ELR (cell line): ENCODE measurements at regions not wholly inside any gene's neighbourhood (a gene's known extent, or its start where the extent isn't known, plus 50 kb on each side); places are given as distances from the start of the nearest gene placed in this dataset.

Experiments used
- DNase-seq: peaks from one replicate; pipeline ENCODE4 v3.0.0-alpha.2; 2015; ENCODE audit warnings: low read depth

GRCh38 chr20:57897156-57897874 lies 187.5 kb upstream of the PMEPA1 start:
- DNase-seq: no peak

GRCh38 chr20:57896563-57896962 lies 186.7 kb upstream of the PMEPA1 start:
- DNase-seq: no peak

DNA sequence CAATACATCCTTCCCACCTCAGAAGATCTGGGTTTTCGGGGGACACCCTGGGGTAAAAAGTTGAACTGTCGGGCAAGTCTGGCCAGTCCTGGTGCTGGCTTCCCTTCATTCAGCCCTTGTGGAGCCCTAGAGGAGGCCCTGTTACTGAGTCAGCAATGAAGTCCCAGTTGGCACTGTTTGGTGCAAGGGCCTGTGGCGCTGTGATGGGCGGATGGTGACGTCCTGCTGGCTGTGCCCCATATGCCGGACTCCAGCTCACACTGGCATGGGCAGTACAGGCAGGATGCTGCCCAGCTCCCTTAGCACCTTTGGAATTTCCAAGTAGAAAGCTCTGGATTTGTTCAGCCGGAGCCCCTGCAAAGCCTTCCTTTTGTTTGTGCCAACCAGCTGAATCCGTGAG lies 186.2 kb upstream of the PMEPA1 start:
- no peak for DNase-seq

DNA sequence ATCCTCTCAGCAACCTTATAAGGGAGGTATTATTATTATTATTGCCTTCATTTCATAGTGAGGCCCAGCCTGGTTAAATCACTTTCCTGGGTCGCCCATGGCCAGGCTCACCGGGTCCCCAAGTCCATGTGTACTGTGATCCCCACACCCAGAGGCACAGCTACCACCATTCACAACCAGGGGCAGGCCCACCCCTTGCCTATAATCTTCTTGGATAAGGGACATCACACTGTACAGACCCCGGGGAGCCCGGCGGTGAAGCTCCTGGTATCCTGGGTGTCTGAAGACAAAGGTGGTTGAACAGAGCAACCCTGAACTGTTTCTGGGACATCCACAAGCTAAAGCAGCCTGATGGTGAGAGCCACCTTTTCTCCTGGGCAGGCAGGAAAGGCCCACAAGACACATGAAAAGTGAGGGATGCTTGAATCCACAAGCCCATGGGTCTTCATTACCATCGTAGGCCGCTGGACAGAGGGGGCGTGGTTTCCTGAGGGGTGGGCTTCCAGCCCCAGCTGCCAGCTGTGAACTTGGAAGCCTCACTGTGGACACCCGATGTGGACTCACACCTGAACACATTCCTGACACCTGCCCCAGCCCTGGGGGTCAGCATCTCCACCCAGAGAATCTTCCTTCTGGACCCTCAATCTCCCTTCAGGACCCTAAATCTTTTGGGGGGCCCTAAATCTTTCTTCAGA lies 185.5 kb upstream of the PMEPA1 start:
- no peak for DNase-seq

DNA sequence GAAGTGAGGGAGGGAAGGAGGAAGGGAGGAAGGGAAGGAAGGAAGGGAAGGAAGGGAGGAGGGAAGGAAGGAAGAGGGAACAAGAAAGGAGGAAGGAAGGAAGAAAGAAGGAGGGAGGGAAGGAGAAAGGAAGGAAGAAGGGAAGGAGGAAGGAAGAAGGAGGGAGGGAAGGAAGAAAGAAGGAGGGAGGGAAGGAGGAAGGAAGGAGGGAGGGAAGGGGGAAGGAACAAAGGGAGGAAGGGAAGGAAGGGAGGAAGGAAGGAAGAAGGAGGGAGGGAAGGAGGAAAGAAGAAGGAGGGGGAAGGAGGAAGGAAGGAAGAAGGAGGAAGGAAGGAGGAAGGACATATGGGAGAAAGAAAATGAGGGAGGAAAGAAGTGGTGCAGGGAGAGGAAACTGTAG lies 184.7 kb upstream of the PMEPA1 start:
- DNase-seq: no peak

DNA sequence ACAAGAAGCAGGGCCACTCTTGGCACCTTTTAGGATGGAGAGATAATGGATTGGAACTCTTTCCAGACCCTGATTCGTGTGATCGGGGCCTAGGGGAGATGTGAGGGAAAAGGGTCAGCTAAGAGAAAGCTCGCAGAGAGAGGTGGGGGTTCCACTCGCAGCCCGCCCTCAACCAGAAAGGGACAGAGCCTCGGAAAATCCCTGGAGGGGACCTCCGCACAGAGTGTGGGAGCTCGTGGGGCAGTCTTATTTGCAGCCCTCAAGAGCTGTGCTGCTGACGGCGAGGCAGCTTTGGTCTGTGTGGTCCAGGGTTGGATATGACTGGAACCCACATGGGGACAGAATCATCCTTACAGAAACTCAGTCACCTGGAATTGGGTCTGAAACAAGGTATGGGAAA lies 184.3 kb upstream of the PMEPA1 start:
- DNase-seq: no peak

GRCh38 chr20:57893366-57893999 lies 183.7 kb upstream of the PMEPA1 start:
- DNase-seq: no peak

- DNase-seq: no peak
Measured at GRCh38 chr20:57892471-57892870, 182.7 kb upstream of the PMEPA1 start.

DNA sequence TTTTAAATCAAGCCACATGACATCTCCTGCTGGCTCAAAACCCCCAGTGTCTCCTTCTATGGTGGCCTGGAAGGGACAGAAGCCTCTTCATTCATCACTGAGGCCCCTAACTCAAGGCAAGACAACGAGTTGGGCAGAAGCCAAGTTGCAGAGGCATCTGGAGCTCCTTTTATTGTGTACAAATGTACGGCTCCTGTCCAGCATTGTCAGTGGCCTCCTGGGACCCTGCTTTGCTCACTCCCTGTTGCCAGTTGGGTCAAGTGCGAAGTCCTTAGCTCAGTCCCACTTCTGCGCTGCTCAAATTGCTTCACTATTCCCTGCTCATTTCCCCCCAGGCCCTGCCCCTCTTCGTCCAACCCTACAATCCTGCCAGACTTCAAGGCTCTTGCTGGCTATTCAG lies 181.2 kb upstream of the PMEPA1 start:
- no peak for DNase-seq

- DNase-seq: no peak
Measured at GRCh38 chr20:57890202-57890800, 180.5 kb upstream of the PMEPA1 start.

- DNase-seq: no peak
Measured at GRCh38 chr20:57888591-57888990, 178.8 kb upstream of the PMEPA1 start.

- DNase-seq: no peak
Measured at GRCh38 chr20:57884956-57885355, 175.1 kb upstream of the PMEPA1 start.

DNA sequence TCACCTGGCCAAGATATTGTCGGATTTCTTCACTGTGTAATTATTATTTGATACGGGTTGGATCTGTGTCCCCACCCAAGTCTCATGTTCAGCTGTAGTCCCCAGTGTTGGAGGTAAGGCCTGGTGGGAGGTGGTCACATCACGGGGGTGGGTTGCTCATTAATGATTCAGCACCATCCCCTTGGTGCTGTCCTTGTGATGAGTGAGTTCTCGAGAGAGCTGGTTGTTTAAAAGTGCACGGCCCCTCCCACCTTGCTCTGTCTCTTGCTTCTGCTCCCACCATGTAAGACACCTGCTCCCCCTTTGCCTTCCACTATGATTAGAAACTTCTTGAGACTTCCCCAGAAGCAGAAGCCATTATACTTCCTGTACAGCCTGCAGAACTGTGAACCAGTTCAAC lies 173.9 kb upstream of the PMEPA1 start:
- DNase-seq: no peak

GRCh38 chr20:57883224-57883623 lies 173.4 kb upstream of the PMEPA1 start:
- no peak for DNase-seq

- DNase-seq: peak; percentile 26
Measured at GRCh38 chr20:57882451-57883161, 172.8 kb upstream of the PMEPA1 start.

DNA sequence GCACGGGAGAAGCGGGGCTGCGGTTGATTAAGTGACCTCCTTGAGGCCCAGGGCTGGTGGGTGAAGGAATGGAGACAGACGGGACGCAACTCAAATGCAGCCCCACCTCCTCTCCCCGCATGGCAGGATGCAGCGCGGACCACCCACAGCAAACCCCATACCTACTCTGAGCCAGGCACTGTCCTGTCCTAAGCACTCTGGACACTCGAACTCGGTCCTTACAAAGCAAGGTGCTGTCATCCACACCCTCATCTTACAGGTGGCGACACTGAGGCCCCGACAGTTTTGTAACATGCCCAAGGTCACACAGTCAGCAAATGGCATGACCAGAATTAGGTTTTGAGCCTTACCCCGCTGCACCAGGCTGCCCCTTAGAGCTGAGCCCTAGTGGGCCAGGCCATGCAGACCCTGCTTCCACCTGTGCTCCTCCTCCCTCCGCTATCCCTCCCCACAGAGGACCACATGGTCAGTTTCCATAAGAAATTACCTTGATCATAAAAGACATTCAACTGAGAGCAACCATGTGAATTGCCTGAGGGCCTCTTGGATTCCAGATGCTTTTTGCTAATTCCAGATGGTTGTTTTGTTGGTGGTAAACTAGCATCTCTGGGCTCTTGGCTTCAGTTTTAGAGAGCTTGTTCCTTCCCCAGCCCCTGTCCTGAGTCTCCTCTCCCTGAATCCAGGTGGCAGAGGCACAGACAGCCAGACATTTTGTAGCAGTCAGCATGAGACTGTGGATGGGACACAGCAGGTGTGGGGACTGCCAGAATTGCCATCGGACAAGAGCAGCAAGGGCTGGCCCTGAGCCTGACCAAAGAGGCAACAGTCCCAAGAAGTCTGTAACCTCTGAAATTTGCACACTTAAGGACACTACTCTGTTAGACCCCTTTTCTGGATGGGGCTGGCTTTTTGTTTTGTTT lies 171.9 kb upstream of the PMEPA1 start:
- no peak for DNase-seq

GRCh38 chr20:57880571-57880892 lies 170.7 kb upstream of the PMEPA1 start:
- no peak for DNase-seq

DNA sequence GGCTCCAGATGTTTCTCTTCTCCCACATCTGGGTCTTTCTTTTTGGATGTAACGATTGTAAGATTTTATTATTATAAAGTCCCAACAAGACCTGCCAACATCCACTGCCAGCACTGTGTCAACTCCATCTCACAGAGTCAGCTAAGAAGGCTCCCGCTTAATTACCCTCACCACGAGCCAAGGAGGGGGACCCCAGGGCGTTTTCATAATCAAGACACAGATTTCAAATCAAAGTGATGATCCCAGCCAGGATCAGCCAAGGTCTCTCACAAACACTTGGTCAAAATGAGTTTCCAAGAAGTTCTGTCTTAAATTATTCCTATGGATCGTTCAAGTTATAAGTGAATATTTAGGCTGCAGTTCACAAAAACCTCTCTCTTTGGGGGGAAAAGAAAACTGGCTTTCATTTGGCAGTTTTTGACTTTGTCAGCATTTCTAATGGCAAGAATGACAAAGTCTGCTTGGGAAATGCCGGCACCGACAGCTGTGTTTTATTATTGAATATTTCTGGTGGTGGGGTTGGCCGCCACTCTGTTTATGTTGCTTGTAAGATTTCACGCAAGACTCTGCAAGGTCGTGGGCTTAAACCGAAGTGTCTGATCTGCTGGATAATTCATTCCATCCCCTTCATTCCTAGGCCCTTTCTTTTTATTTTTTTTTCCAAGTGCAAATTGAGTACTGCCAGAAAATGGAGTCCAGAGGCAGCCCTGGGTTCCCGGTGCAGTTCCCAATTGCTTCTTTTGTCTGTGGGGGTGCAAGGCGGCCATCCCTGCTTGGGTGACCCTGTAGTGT lies 170.2 kb upstream of the PMEPA1 start:
- DNase-seq: no peak

GRCh38 chr20:57879437-57879778 lies 169.6 kb upstream of the PMEPA1 start:
- DNase-seq: no peak

- DNase-seq: no peak
Measured at GRCh38 chr20:57878786-57879424, 169.1 kb upstream of the PMEPA1 start.
